ENCODE measurements at regions not wholly inside any gene's neighbourhood (a gene's known extent, or its start where the extent isn't known, plus 50 kb on each side); places are given as distances from the start of the nearest gene placed in this dataset.

GRCh38 chr5:125298746-125299379 lies 552.4 kb upstream of the ZNF608 start:
- no peak for DNase-seq

DNA sequence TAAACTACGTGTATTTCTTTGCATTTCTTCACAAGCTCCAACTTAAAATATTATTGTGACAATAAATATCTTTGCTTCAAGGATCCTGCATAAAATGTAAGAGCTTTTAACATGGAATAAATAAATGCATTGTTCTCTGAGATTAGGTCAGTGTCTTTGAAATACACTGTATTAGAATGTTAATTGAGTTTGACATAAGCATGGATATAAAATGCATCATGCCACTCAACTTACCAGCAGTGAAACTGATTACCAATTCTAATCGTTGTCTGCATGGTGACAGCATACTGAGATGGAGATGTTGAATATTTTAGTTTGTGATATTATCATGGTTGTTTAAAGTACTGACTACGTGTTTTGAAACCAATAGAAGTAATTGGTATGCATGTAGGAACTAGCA lies 555.3 kb upstream of the ZNF608 start:
- DNase-seq, result no peak

DNA sequence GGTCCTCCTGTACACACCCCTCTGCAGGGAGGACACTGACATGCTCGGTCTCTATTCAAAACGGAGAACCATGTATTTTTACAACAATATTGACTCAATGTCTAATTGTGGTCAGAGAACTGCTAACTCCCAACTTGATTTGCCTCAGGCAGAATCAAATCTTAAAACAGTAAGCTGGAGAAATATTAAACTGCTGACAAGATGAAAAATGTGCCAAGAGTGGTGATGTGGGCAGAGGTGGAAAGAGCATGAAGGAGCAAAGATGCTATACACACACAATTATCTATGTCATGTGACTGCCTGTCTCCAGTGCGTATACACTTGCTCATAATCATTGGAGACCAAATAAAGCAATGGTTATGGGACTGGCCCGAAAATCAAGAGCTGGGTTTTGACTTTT lies 556.1 kb upstream of the ZNF608 start:
- no peak for DNase-seq

DNA sequence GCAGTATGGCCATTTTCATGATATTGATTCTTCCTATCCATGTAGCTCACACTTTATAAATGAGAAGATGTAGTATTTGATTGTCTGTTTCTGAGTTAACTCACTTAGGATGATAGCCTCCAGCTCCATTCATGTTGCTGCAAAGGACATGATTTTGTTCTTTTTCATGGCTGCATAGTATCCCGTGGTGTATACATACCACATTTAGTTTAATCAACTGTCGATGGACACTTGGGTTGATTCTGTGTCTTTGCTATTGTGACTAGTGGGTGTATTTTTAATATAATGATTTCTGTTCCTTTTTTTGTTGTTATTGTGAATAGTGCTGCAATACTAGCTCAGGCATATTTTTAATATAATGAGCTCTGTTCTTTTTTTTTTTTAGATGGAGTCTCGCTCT lies 560.3 kb upstream of the ZNF608 start:
- no peak for DNase-seq

- no peak for DNase-seq
Measured at GRCh38 chr5:125310749-125311148, 564.3 kb upstream of the ZNF608 start.

DNA sequence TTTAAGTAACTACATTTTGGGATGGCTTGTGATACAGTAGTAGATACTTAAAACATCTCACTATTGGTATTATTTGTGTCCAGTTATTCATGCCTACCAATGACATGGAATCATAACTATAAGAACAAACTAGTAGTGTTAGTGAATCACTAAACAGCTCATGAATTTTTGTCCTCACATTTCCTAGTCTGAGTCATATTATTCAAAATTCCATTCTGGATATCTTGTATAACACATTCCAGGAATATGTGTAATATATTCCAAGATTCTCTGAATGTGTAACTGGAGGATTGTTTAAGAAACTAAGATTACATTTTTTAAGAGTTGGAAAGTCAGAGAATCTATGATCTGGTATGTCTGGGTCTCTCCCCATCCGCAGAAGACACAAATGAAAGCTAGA lies 565.3 kb upstream of the ZNF608 start:
- no peak for DNase-seq

- no peak for DNase-seq
Measured at GRCh38 chr5:125313555-125313954, 567.1 kb upstream of the ZNF608 start.

- no peak for DNase-seq
Measured at GRCh38 chr5:125315306-125315705, 568.9 kb upstream of the ZNF608 start.

DNA sequence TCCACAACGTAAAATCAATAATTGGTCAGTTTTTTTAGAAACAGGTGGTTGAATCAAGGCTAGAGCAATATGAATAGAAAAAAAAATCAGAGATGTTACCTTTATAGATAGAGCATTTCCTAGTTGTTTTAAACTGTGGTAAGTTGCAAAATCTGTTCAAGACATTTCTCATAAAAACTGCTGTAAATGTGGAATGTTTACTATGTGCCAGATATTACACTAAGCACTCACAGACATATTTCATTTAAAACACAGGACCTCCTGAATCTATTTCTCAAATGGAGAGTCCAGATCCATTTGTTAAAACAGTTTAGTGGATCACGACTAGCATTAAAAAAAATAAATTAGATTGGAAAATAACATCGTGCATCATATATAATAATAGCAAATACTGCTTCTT lies 570.0 kb upstream of the ZNF608 start:
- no peak for DNase-seq

DNA sequence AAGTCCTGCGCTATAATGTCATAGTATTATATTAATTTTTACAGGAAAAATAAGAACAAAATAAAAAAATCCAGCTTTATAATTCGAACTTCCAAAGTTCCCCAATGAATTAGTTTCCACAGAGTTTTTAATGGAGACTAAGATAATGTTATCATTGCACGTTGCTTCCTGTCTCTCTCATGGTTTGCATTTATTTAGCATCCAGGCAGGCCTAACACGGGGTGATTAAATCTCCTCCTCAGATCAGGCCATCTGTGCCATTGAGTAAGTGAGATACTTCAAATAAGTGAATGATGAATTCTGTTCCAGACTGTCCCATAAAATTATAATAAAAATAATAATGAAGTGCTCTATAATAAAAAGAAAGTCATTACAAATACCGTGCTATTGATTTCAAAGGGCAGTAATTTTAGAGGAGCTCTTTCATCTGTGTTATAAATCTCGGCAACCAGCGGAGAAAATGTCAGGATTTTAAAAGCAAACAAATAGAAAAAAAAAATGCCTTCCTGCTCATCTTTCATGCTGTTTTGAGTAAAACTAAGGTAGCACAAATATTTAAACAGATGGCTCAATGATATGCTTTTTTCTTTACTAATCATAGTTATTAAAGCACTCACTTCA lies 570.6 kb upstream of the ZNF608 start:
- no peak for DNase-seq

DNA sequence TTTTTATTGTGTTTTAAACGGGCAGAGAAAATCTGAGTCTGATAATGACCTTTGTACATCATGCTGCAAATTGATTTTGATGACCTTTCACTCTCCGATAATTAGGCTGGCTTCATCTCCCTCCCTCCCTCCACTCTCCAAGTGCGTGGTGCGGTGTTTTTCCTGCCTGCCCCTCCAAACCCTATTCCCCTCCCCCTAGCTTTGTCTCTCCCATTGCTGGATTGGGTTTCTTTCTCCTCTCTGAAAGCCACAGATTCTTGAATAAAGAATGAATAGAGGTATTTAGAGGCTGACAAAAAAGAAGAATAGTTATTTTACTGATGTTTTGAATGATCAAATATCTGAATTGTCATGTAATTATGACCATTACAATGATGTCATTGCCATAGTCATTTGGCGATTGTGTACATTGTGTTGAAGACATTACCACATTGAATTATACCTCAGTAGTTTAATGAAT lies 571.1 kb upstream of the ZNF608 start:
- no peak for DNase-seq

GRCh38 chr5:125321654-125322053 lies 575.2 kb upstream of the ZNF608 start:
- no peak for DNase-seq

DNA sequence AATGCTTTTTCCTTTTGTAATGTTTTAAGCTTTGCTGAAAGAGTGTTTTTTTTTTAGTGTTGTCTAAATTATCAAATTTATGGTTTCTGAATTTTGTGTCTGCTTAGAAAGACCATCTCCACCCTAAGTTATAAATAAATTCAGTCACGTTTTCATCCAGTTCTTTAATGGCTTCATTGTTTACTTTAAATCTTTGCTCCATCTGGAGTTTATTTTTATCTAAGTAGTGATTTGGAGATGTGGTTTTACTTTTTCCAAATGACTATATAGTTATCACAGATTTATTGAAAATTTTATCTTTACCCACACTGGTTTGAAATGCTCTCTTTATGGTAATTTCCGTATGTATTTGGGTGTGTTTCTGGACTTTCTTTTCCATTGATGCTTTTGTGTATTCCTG lies 577.2 kb upstream of the ZNF608 start:
- no peak for DNase-seq

DNA sequence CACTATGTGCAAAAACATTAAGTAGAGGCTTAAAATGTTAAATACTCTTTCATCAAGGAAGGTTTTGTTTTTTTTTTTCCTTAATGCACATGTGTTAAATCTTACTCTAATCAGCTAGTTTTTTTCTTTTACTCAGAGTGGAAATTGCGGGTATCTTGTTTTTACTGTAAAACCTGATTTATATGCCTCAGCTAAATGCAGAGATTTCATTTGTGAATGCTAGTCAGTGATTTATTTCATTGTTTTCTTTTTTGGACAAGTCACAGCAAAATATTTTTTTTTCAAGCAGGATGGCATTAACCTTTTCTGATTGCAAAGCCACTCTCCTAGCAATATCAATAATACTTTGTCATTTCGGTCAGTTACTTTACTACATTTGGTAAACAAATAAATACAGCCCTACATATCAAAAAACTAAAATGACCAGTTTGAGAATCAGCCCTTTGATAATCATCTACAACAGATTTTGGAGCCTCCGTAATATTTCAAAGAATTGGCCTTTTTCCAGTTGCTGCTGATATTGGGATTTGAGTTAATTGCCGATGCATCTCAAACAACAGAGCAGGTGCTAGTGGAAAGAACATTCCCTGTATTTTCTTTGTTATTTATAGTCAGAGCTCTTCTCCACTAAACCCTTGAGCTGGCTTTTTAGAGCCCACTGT lies 579.2 kb upstream of the ZNF608 start:
- DNase-seq, result no peak

DNA sequence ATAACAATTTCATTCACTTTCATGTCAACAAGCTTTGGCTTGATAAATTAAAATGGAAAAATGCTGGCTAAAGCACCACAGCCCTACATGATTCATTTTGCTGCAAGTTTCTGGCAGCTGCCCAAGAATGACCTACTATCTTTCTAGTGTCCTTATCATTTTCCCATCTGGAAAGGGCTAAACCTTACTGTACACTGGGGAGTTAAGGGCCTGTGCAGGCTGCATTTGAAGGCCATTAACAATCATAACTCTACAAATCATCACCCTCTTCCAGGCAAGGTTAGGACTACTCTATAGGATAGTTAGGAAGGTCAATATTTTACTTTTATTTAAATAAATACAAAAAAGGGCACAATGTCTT lies 579.7 kb upstream of the ZNF608 start:
- no peak for DNase-seq

- DNase-seq, result no peak
Measured at GRCh38 chr5:125327676-125328075, 581.2 kb upstream of the ZNF608 start.

- no peak for DNase-seq
Measured at GRCh38 chr5:125331987-125332598, 585.7 kb upstream of the ZNF608 start.

GRCh38 chr5:125333416-125333815 lies 587.0 kb upstream of the ZNF608 start:
- no peak for DNase-seq

DNA sequence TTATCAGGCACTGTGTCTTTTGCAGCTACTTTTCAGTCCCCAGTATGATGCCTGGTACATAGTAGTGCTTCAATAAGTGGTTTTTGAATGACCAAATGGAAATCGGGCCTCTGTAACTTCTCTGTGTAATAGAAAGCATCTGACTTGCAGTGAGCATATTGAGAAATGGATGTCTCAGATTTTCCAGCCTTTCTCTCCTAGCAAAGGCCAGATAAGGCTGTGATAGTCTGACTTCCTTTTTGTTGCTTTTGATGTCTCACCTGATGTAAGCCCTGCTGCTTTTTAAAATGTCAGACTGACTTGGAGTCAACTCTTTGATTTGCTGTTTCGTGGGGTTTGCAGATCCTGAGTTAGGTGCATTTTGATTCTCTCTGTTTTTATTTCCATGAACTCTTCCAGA lies 590.0 kb upstream of the ZNF608 start:
- no peak for DNase-seq

DNA sequence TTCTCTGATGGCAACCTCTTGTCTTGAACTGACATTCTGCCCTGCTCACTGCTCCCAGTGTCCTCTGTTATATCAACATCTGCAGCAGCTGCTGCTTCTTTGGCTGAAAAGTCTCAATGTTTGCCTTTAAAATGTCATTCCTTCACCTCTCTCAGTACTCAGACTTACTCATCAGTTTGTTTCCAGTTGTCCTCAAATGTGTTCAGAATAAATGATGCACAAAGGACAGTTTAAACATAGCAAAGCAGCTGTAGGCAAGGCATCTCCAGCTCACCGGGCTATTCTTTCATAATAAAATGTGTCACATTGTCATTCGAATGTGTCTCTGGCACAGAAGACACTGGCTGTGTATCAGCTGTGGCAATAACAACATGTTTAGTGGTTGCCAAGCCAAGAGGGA lies 590.9 kb upstream of the ZNF608 start:
- DNase-seq, result no peak

GRCh38 chr5:125338440-125339174 lies 592.2 kb upstream of the ZNF608 start:
- no peak for DNase-seq

DNA sequence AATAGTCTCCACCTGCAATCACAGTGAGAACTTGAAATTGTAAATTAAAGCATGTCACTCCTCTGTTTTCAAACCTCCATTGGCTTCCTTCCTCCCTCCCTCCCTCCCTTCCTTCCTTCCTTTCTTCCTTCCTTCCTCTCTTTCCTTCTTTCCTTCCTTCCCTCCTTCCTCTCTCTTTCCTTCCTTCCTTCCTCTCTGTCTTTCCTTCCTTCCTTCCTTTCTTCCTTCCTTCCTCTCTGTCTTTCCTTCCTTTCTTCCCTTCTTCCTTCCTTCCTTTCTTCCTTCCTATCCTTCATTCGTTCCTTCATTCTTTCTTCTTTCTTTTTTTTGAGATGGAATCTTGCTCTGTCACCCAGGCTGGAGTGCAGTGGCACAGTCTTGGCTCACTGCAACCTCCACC lies 595.0 kb upstream of the ZNF608 start:
- DNase-seq, result no peak

DNA sequence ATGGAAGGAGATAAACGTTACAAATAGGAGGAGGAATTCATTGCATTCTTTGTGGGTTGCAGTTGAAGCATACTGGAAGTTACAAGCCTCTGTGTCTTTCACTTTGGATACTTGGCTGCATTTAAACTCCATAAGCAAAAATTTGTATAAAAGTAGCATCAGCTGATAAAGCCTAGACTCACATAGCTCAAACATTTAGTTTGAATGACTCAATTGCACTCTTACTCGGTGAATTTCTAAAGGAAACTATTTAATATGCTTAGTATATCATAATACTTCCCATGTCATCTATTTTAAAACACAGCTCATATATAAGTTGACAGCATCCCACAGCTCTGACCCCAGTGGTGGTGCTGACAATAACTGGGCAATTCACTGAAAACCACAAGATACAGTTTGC lies 596.6 kb upstream of the ZNF608 start:
- no peak for DNase-seq

Data from T-helper 2 cell (primary cell).